Dermis blood vessel endothelial cell (primary cell): ENCODE measurements at regions not wholly inside any gene's neighbourhood (a gene's known extent, or its start where the extent isn't known, plus 50 kb on each side); places are given as distances from the start of the nearest gene placed in this dataset.
"Not testable (repeated sequence)": the region's sequence is repeated elsewhere in the genome, so short reads cannot be mapped to it uniquely, and the experiment has no call there.

Experiments used
- DNase-seq: peaks from one replicate; pipeline ENCODE4 v3.0.0; 2010

- no peak for DNase-seq
Measured at GRCh38 chr5:102617191-102618187, 118.7 kb upstream of the SLCO6A1 start.

DNA sequence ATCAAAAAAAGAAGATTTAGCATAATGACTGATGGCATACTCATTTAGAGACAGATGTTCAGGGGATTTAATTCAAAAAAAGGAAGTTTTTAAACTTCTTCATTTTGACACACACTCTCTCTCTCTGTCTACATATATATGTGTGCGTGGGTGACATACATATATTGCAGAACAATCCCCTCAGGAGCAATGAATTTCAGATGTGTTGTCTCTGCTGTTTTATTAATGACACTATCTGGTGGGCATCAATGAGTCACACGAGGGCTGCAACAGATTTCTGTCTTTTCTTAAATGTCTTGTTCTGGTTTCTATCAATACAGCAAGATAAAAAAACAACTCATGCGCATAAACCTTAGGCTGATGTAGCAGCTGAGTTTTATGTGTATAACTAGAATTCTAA is 123.5 kb upstream of the SLCO6A1 start:
- no peak for DNase-seq

DNA sequence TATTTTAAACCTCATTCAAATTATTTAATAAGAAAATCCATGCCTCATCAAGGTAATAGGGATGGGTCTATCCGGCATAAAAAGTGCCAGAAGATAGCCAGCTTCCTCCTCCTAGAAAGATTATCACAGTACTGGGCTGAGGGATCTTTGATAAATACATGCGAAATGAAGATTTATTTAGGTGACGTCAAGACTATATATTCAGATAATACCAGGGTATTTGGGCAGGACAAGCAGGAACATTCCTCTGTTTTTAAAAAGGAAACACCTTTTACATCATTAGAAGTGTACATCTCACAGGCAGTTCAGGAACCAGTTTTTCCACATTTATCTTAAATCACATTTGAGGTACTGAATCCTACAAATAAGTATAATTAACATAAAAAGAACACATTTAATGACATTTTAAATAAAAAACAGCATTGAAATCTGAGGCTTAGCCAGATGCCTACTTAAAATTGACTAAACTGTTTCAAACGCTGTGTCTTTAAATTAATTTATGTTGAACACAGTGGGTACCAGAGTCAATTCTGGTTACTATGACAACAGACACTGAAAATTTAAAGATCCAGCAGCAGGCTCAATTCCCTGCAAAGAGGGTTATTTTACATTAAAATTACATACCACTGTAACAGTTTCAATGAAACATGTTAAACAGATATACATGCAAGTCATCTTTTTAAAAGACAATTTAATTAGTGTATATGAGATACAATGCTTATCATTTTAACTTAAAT is 124.7 kb upstream of the SLCO6A1 start:
- DNase-seq = no peak

DNA sequence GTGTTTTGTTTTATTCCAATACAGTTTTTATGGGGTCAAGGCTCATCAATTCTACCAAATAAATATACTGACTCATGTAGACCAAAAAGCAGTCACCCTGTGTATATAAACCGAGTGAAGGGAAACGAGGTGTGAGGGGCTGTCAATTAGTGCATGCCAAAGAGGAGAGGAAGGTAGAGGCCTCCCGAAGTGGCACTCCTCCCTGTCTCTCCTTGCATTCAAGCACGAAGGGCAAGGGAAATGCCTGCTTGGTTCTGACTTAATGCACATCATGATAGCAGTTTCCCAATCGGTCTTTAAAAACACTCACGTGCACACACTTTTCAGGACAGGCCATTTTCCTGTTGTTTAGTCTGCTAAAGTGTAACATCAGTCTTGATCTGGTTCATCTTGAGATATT is 125.6 kb upstream of the SLCO6A1 start:
- no peak for DNase-seq

DNA sequence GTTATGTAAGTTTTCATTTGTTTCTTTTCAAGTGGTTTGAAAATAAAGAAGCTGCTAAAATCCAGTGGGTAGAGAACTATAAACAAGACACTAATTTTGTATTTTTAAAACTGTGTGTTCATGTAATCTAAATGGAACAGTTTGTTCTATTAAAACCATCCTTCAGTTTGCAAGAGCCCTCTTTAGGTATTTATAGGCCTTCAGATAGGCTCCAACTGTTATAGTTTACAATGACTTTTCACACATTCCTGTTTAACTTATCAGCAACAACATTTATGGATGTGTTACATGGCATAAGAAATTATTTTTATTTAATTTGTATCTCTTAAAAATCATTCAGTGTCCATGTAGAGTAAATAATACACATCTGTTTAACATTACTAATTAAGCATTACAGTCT is 126.7 kb upstream of the SLCO6A1 start:
- DNase-seq = no peak

- no peak for DNase-seq
Measured at GRCh38 chr5:102625928-102626327, 127.1 kb upstream of the SLCO6A1 start.

GRCh38 chr5:102627315-102627714 is 127.8 kb upstream of the PAM start:
- no peak for DNase-seq

DNA sequence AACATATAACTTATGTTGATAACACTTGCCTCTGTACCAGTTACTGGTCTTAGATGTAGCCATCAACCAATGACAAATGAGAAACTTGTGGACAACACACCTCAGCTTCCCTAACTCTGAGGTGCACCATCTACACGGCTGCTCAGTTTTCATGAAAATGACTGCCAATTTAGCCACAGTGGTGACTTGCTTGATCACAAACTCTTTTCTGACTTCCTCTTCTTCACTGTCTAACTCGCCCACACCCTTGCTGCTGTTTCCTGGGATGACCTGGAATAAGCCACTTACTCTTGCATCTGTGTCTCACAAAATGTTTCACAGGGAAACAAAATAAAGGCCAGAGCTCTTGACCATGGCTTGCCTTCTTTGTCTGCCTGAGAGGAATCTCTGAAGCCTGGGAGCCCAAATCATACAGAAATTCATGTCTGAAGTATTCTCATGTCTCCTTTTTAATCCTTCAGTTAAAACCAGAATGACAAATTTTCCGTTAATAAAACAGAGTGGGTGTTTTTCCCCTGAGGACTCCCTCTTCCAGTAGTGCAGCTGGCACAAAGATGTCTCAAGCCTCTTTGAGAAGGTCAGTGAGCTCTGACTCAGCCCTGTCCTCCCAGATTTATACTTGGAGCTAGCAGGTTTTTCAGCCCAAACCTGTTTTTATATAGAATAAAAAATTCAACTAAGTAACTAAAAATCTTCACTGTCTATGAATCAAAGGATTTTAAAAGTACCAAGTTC is 126.5 kb upstream of the PAM start:
- no peak for DNase-seq

DNA sequence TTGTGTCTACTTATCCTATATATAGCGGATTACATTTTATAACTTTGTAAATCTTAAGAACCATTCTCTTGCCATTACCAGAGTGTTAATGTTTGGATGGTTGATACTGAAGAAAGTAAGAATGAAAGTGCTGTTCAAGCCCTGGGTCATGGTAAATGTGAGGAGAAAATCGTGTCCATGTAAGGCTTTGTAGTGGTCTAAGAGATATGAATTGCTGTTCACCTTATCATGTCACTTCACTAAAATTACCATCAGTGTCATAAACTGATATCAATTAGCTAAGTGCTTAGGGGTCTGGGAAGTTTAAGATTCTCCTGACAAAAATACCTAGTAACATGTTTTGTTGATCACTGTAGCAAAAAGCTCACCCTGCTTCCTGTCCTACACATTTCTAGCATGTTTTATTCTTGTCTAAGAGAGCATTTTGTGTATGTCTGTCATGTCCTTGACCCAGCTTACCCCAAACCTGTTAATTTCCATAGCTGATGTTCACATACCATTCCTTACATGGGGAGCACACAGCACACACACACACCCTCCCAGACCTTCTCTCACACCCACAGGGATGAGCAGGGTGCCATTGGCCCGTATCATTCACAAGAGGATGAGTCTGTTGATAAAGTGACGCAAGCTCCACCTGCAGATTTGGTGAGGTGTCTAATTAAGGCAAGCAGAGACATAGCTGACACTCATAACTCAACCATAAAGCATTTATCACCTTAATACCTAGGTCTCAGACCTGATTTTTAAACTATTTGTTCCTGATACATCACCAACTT is 125.1 kb upstream of the PAM start:
- DNase-seq = no peak

- not testable (repeated sequence) for DNase-seq
Measured at GRCh38 chr5:102635399-102635798, 119.7 kb upstream of the PAM start.

DNA sequence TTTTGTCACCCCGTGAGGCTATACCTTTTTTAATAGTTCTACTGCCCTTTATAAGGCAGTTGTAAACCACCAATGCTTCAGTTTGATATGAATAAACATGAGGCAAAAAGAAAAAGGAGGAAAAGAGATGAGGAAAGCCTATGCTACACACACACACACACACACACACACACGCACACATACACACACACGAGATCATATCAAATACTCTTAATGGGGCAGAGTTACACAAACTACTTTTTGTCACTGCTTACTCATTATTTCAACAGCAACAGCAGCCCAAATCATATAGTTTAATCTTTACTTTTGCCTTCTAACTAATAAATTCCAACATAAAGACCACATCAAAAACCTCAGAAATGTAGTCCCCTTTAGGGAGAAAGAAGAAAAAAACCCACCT is 116.8 kb upstream of the PAM start:
- no peak for DNase-seq

DNA sequence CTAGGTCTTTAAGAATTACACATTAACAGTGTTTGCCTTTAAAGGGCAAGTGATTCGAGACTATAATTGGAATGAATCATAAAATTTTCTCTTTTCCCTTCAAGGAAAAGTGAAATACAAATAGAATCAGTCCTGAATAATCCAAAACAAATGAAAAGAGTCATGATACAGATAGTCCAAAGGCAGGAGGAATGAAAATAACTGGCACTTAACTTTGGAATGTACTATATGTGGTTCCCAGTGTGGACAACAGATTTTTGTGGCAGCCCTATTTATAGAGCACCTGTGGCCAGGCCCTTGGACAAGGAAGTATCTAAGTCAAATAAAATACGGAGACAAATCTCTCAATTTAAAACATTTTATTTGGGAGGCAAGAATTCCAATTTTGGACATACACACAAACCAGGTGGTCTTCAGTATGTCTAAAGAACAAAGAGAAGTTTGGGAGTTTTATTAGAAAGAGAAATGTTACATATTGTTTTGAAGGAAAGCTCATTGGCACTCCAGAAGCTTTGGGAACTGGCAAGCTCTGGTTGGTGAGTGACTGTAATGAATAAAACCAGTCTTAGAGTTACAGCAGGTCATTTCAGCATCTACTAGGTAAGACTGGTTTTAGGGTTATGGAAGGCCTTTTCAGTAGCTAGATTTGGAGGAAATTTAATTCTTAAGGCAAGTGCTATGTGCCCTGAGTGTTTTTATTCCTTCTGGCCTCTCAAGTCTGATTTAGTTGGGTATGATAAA is 116.0 kb upstream of the PAM start:
- DNase-seq = no peak

GRCh38 chr5:102649731-102650130 is 105.4 kb upstream of the PAM start:
- DNase-seq = no peak

GRCh38 chr5:102651466-102651865 is 103.6 kb upstream of the PAM start:
- no peak for DNase-seq

GRCh38 chr5:102654559-102655349 is 100.4 kb upstream of the PAM start:
- no peak for DNase-seq

DNA sequence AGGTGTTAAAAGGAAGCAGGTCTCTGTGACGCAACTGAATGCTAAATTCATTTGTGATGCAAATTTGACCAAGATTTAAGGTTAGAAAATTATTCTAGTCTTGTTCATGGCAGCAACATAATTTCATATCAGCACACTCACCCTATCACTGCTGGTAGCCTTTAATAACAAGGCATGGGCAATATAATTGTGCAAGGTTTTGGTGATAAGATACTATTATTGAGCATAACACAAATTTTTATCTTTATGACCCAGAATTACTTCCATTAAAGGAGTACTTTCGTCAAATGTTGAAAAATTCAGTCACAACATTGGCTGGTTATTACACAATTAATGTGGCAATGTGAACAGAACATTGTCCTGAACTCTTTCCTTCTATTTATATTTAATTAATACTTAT is 96.0 kb upstream of the PAM start:
- no peak for DNase-seq

DNA sequence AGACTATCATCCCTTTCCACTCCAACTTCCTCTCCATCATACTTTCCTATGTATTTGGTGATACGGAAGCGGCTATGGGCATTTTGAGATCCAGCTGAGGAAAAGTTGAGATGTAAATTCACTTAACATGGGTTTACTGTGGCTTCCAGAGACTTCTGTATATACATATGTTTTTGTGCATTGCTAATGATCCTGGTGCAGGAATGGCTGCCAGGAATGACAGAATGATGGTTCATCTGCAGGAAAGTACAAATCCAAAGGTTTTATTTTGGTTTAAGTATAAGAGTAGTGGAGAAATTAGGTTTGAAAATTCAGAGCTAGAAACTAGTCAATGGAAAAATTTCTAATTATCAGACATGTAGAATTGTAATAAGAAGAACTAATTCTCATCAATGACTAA is 95.0 kb upstream of the PAM start:
- no peak for DNase-seq

- DNase-seq = no peak
Measured at GRCh38 chr5:102663749-102664530, 91.2 kb upstream of the PAM start.

DNA sequence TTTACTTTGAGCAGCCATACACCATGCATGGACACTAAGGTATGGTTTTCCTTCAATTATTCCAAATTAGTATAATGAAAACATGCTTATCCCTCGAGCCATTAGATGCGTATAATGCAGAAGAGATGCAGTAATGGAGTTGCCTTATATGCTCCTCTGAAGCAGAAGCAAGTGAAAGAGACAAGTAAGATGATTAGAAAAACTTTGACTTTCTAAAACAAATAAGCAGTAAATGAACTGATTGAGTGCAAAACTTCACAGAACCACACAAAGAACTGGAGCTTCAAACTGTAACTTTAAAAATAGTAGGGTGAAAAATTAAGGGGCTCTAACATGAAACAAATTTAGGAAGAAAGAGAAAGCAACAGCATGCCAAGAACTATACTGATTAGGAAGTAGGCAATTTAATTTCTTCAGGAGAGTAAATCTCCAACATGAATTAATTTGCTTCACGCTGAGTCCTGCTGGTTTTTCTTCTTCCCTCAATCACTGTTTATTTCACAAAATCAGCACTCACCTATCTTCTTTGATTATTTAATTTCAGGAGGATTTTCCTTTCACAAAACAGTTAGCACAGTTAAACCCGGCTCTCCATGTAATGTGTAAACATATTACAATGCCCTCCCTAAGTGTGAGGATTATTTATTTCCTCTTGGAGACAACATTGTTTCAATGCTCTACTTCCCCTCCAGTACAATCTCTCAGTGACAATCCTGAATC is 90.3 kb upstream of the PAM start:
- DNase-seq = no peak
